Fibroblast of lung (primary cell): ENCODE measurements at regions not wholly inside any gene's neighbourhood (a gene's known extent, or its start where the extent isn't known, plus 50 kb on each side); places are given as distances from the start of the nearest gene placed in this dataset.

ENCODE experiments used
- CTCF ChIP-seq, 2 donors: IDR thresholded peaks in 1 of 2; conservative IDR thresholded peaks in 1 of 2; 1 replicate in 1 of 2; 2 replicates in 1 of 2; pipeline ENCODE4 v1.5.1; 2011 to 2012; ENCODE audit warnings: low read length in 2 of 2, control low read depth in 1 of 2, inconsistent platforms in 1 of 2, low read depth in 1 of 2, mild to moderate bottlenecking in 1 of 2
- EZH2 ChIP-seq: IDR thresholded peaks from 2 replicates; pipeline ENCODE4 v1.5.1; 2012; ENCODE audit warnings: low read length, control low read depth, mild to moderate bottlenecking; ENCODE audit errors: missing control alignments

- no peak for TF ChIP-seq CTCF (conservative IDR thresholded peaks at IDR 0.05 in 1 of 2, IDR thresholded peaks at IDR 0.05 in 1 of 2; ENCODE audit: low read depth in 1 of 2, low read length in 2 of 2)
- no peak for TF ChIP-seq EZH2
These were observed 354.2 kb upstream of the SULF2 start for GRCh38 chr20:48139262-48140041.
